H9 (cell line): ENCODE measurements at regions not wholly inside any gene's neighbourhood (a gene's known extent, or its start where the extent isn't known, plus 50 kb on each side); places are given as distances from the start of the nearest gene placed in this dataset.

ENCODE experiments used
- DNase-seq: peaks from one replicate; pipeline ENCODE4 v3.0.0-alpha.2; 2017
- H2AFZ ChIP-seq: one replicate; pipeline ENCODE4 v1.6.1; 2013; ENCODE audit warnings: mild to moderate bottlenecking, low read length, control low read depth, moderate library complexity
- H2AK5ac ChIP-seq: 2 replicates; pipeline ENCODE4 v1.6.1; 2013; ENCODE audit warnings: low read length, control low read depth, mixed read lengths; ENCODE audit not compliant: insufficient read length
- H2BK120ac ChIP-seq: one replicate; pipeline ENCODE4 v1.6.1; 2013; ENCODE audit warnings: low read depth, mild to moderate bottlenecking, low read length, control low read depth, inconsistent platforms; ENCODE audit not compliant: poor library complexity, severe bottlenecking
- H2BK12ac ChIP-seq: 2 replicates; pipeline ENCODE4 v1.6.1; 2013; ENCODE audit warnings: low read length, control low read depth, mixed read lengths, low read depth; ENCODE audit not compliant: insufficient read length
- H2BK15ac ChIP-seq: 2 replicates; pipeline ENCODE4 v1.6.1; 2013; ENCODE audit warnings: low read depth, low read length, control low read depth
- H2BK20ac ChIP-seq: one replicate; pipeline ENCODE4 v1.6.1; 2013; ENCODE audit warnings: low read depth, mild to moderate bottlenecking, low read length, control low read depth, inconsistent platforms; ENCODE audit not compliant: poor library complexity, severe bottlenecking
- H2BK5ac ChIP-seq: 2 replicates; pipeline ENCODE4 v1.6.1; 2013; ENCODE audit warnings: low read length, control low read depth, mixed read lengths; ENCODE audit not compliant: insufficient read length
- H3K14ac ChIP-seq: 2 replicates; pipeline ENCODE4 v1.6.1; 2013; ENCODE audit warnings: low read length, control low read depth; ENCODE audit not compliant: insufficient read depth
- H3K18ac ChIP-seq: 2 replicates; pipeline ENCODE4 v1.6.1; 2013; ENCODE audit warnings: low read depth, mild to moderate bottlenecking, mixed read lengths, low read length, control low read depth; ENCODE audit not compliant: insufficient read length
- H3K23ac ChIP-seq: 2 replicates; pipeline ENCODE4 v1.6.1; 2013; ENCODE audit warnings: low read length, control low read depth, mixed read lengths, low read depth; ENCODE audit not compliant: insufficient read length
- H3K23me2 ChIP-seq: 2 replicates; pipeline ENCODE4 v1.6.1; 2013; ENCODE audit warnings: low read depth, mild to moderate bottlenecking, mixed read lengths, low read length, control low read depth; ENCODE audit not compliant: insufficient read length, poor library complexity, severe bottlenecking
- H3K27ac ChIP-seq: 2 replicates; pipeline ENCODE4 v1.5.1; 2013; ENCODE audit warnings: low read length, control low read depth, mixed read lengths, low read depth; ENCODE audit not compliant: insufficient read length
- H3K27me3 ChIP-seq: 2 replicates; pipeline ENCODE4 v1.6.1; 2013; ENCODE audit warnings: low read length, control low read depth, inconsistent platforms; ENCODE audit not compliant: insufficient read depth
- H3K4ac ChIP-seq: 2 replicates; pipeline ENCODE4 v1.6.1; 2013; ENCODE audit warnings: low read depth, mild to moderate bottlenecking, control low read depth, inconsistent platforms, low read length, moderate library complexity
- H3K4me1 ChIP-seq: 2 replicates; pipeline ENCODE4 v1.6.1; 2013; ENCODE audit warnings: low read length, control low read depth, inconsistent platforms; ENCODE audit not compliant: insufficient read depth
- H3K4me2 ChIP-seq: 2 replicates; pipeline ENCODE4 v1.6.1; 2013; ENCODE audit warnings: low read length, control low read depth, mixed read lengths; ENCODE audit not compliant: insufficient read length, insufficient read depth
- H3K56ac ChIP-seq: 2 replicates; pipeline ENCODE4 v1.6.1; 2013; ENCODE audit warnings: low read depth, mild to moderate bottlenecking, mixed read lengths, low read length, control low read depth; ENCODE audit not compliant: insufficient read length
- H3K79me1 ChIP-seq: 2 replicates; pipeline ENCODE4 v1.6.1; 2013; ENCODE audit warnings: low read depth, mild to moderate bottlenecking, moderate library complexity, low read length, control low read depth, inconsistent platforms; ENCODE audit not compliant: insufficient read depth, poor library complexity, severe bottlenecking
- H3K79me2 ChIP-seq: 2 replicates; pipeline ENCODE4 v1.6.1; 2013; ENCODE audit warnings: low read length, control low read depth, inconsistent platforms; ENCODE audit not compliant: insufficient read depth
- H3K9ac ChIP-seq: 2 replicates; pipeline ENCODE4 v1.6.1; 2013; ENCODE audit warnings: low read length, control low read depth, mixed read lengths; ENCODE audit not compliant: insufficient read length; ENCODE audit errors: extremely low read depth
- H3K9me3 ChIP-seq: one replicate; pipeline ENCODE4 v1.6.1; 2013; ENCODE audit warnings: low read depth, low read length, inconsistent platforms; ENCODE audit not compliant: control insufficient read depth
- H3T11ph ChIP-seq: one replicate; pipeline ENCODE4 v1.6.1; 2013; ENCODE audit warnings: mild to moderate bottlenecking, low read length, control low read depth, inconsistent platforms
- H4K20me1 ChIP-seq: one replicate; pipeline ENCODE4 v1.6.1; 2013; ENCODE audit not compliant: control insufficient read depth, insufficient read length, insufficient read depth
- H4K5ac ChIP-seq: 2 replicates; pipeline ENCODE4 v1.6.1; 2013; ENCODE audit warnings: low read depth, mild to moderate bottlenecking, mixed read lengths, low read length, control low read depth; ENCODE audit not compliant: insufficient read length
- H4K8ac ChIP-seq: replicated peaks from 2 replicates; pipeline ENCODE4 v1.6.1; 2013; ENCODE audit warnings: low read length, control low read depth, mixed read lengths, low read depth; ENCODE audit not compliant: insufficient read length
- H4K91ac ChIP-seq: 2 replicates; pipeline ENCODE4 v1.6.1; 2013; ENCODE audit warnings: low read depth, mild to moderate bottlenecking, moderate library complexity, mixed read lengths, low read length, control low read depth; ENCODE audit not compliant: insufficient read length
- H3K27ac Mint-ChIP-seq, 3 experiments: 2 replicates in 2 of 3; 3 replicates in 1 of 3; pipeline ENCODE4 v1.8.0; 2020 to 2021; ENCODE audit warnings: mixed read lengths in 3 of 3, mild to moderate bottlenecking in 1 of 3, moderate library complexity in 1 of 3
- H3K27me3 Mint-ChIP-seq: 2 replicates; pipeline ENCODE4 v1.8.0; 2021; ENCODE audit warnings: low read depth, mild to moderate bottlenecking, moderate library complexity, mixed read lengths
- H3K36me3 Mint-ChIP-seq, 3 experiments: 2 replicates in 2 of 3; 3 replicates in 1 of 3; pipeline ENCODE4 v1.8.0; 2020 to 2021; ENCODE audit warnings: low read depth in 3 of 3, mixed read lengths in 3 of 3; ENCODE audit not compliant: insufficient read depth in 1 of 3
- H3K4me1 Mint-ChIP-seq, 2 experiments: 2 replicates each; pipeline ENCODE4 v1.8.0; 2020; ENCODE audit warnings: mixed read lengths in 2 of 2
- H3K4me3 Mint-ChIP-seq, 2 experiments: 2 replicates in 1 of 2; 3 replicates in 1 of 2; pipeline ENCODE4 v1.8.0; 2020 to 2021; ENCODE audit warnings: mild to moderate bottlenecking in 2 of 2, mixed read lengths in 2 of 2, moderate library complexity in 1 of 2
- H3K9me3 Mint-ChIP-seq, 2 experiments: 2 replicates in 1 of 2; 3 replicates in 1 of 2; pipeline ENCODE4 v1.8.0; 2020; ENCODE audit warnings: mild to moderate bottlenecking in 2 of 2, mixed read lengths in 2 of 2, moderate library complexity in 1 of 2
- WGBS: extraction: QIAGEN DNeasy Blood & Tissue Kit; methylation state at CpG from one replicate; pipeline ENCODE4 v1.1.7; 2013; ENCODE audit warnings: missing lambda C conversion rate, low lambda C conversion rate, mixed read lengths; ENCODE audit not compliant: insufficient read length; ENCODE audit errors: extremely low coverage; 5-methylcytosine and 5-hydroxymethylcytosine counted together
- TF ChIP-seq, protein P1 (sequence below): fragments of 200-600 bp; sonication (generic); conservative IDR thresholded peaks from 3 replicates; pipeline ENCODE4 v1.8.0; 2021; ENCODE audit warnings: antibody characterized with exemption, mild to moderate bottlenecking

DNA sequence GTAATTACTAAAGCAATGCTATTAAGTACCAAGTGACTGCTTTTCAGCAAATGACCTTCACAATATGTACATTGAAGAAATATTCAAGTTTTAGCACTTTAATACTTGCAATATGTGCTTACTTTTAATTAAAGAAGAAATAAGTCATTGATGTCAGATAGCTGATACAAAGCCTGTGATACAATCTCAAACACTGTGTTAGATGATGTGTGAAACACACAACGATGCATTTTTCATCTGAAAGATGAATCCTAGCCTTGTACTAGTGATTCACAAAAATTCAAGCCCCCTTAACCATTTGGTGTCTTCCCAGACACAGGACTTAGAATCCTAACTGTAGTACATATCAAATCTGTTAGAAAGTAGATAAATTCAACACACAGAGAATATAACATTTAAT, 724.1 kb upstream of the ADAMTS5 start:
- H3K27me3 ChIP-seq: no peaks in the 10 kb centered on the region
- H2BK15ac ChIP-seq: no peak overlapping the region
- no peak overlapping the region for H3K14ac ChIP-seq
- H4K5ac ChIP-seq: no peak overlapping the region
- WGBS: no CpG with 5 or more reads among the region's 1 CpG
- Mint-ChIP-seq H3K36me3 (peaks cover 5 to 26% (median 9%) of the 10 kb centered on the region in 3 experiments), H3K9me3 (peaks cover 16 to 21% of the 10 kb centered on the region in 2 experiments), H3K4me1 (peaks cover 11 to 13% of the 10 kb centered on the region in 2 experiments), H3K27me3 (no peaks in the 10 kb centered on the region), H3K4me3 (no peak overlapping the region), H3K27ac (no peak overlapping the region)
- no peaks in the 10 kb centered on the region for H4K20me1 ChIP-seq
- H3K4me1 ChIP-seq: no peaks in the 10 kb centered on the region
- H2BK120ac ChIP-seq: no peak overlapping the region
- H4K91ac ChIP-seq: no peak overlapping the region
- no peak overlapping the region for H3K56ac ChIP-seq
- H3K18ac ChIP-seq: no peak overlapping the region
- H3K23me2 ChIP-seq: no peaks in the 10 kb centered on the region
- no peak overlapping the region for H3K27ac ChIP-seq
- H3T11ph ChIP-seq: no peak overlapping the region
- H2BK20ac ChIP-seq: no peak overlapping the region
- TF ChIP-seq, protein P1, sequence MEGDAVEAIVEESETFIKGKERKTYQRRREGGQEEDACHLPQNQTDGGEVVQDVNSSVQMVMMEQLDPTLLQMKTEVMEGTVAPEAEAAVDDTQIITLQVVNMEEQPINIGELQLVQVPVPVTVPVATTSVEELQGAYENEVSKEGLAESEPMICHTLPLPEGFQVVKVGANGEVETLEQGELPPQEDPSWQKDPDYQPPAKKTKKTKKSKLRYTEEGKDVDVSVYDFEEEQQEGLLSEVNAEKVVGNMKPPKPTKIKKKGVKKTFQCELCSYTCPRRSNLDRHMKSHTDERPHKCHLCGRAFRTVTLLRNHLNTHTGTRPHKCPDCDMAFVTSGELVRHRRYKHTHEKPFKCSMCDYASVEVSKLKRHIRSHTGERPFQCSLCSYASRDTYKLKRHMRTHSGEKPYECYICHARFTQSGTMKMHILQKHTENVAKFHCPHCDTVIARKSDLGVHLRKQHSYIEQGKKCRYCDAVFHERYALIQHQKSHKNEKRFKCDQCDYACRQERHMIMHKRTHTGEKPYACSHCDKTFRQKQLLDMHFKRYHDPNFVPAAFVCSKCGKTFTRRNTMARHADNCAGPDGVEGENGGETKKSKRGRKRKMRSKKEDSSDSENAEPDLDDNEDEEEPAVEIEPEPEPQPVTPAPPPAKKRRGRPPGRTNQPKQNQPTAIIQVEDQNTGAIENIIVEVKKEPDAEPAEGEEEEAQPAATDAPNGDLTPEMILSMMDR: no peak
- no peak overlapping the region for H3K4me2 ChIP-seq
- no peak for DNase-seq
- no peaks in the 10 kb centered on the region for H3K9me3 ChIP-seq
- H3K79me1 ChIP-seq: no peaks in the 10 kb centered on the region
- no peak overlapping the region for H3K9ac ChIP-seq
- H2BK5ac ChIP-seq: no peak overlapping the region
- H3K23ac ChIP-seq: no peak overlapping the region
- H2AK5ac ChIP-seq: no peak overlapping the region
- H2BK12ac ChIP-seq: no peak overlapping the region
- H3K79me2 ChIP-seq: no peaks in the 10 kb centered on the region
- no peak overlapping the region for H2AFZ ChIP-seq
- no peak overlapping the region for H3K4ac ChIP-seq
- H4K8ac ChIP-seq: no peak overlapping the region
